Progenitor cell of endocrine pancreas (in vitro differentiated cells): ENCODE measurements at regions not wholly inside any gene's neighbourhood (a gene's known extent, or its start where the extent isn't known, plus 50 kb on each side); places are given as distances from the start of the nearest gene placed in this dataset.

Source experiments
- DNase-seq: peaks from one replicate; pipeline ENCODE4 v3.0.0; 2021; ENCODE audit warnings: low spot score; ENCODE audit not compliant: unreplicated experiment
- H3K27ac Mint-ChIP-seq: 2 replicates; pipeline ENCODE4 v1.8.0; 2021; ENCODE audit warnings: mild to moderate bottlenecking, moderate library complexity, mixed read lengths
- H3K27me3 Mint-ChIP-seq: 2 replicates; pipeline ENCODE4 v1.8.0; 2021; ENCODE audit warnings: mixed read lengths
- H3K36me3 Mint-ChIP-seq: 2 replicates; pipeline ENCODE4 v1.8.0; 2022; ENCODE audit warnings: mixed read lengths; ENCODE audit not compliant: insufficient read depth
- H3K4me1 Mint-ChIP-seq: 2 replicates; pipeline ENCODE4 v1.8.0; 2021; ENCODE audit warnings: low read depth, mixed read lengths
- H3K4me3 Mint-ChIP-seq: 2 replicates; pipeline ENCODE4 v1.8.0; 2021; ENCODE audit warnings: low read depth, mild to moderate bottlenecking, moderate library complexity, mixed read lengths
- H3K9me3 Mint-ChIP-seq: 2 replicates; pipeline ENCODE4 v1.8.0; 2021; ENCODE audit warnings: low read depth, mixed read lengths
- TF ChIP-seq, protein P1 (sequence below): fragments of 200-600 bp; sonication (generic); IDR thresholded peaks from one replicate; pipeline ENCODE4 v1.5.0; 2021; ENCODE audit warnings: antibody characterized with exemption, mild to moderate bottlenecking; ENCODE audit not compliant: unreplicated experiment

DNA sequence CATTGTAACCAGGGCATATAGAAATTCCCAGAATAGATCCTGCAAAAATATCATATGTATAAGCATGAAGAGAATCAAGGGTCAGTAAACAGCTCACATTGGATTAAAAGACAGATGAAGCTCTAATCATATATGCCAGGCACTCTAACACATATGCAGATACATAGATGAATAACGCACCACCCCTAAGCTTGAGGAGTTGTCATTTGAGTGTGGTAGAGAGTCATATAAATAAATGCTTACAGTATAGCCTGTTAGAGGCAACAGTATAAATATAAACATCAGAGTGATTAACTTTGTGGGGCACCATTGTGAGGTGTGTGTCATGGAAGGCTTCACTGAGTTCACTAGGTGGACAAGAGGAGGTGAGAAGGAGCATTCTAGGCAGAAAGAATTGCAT, 346.7 kb upstream of the PRICKLE1 start:
- no peak for DNase-seq
- TF ChIP-seq, protein P1, sequence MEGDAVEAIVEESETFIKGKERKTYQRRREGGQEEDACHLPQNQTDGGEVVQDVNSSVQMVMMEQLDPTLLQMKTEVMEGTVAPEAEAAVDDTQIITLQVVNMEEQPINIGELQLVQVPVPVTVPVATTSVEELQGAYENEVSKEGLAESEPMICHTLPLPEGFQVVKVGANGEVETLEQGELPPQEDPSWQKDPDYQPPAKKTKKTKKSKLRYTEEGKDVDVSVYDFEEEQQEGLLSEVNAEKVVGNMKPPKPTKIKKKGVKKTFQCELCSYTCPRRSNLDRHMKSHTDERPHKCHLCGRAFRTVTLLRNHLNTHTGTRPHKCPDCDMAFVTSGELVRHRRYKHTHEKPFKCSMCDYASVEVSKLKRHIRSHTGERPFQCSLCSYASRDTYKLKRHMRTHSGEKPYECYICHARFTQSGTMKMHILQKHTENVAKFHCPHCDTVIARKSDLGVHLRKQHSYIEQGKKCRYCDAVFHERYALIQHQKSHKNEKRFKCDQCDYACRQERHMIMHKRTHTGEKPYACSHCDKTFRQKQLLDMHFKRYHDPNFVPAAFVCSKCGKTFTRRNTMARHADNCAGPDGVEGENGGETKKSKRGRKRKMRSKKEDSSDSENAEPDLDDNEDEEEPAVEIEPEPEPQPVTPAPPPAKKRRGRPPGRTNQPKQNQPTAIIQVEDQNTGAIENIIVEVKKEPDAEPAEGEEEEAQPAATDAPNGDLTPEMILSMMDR: no peak
- Mint-ChIP-seq H3K27me3 (no peaks in the 10 kb centered on the region), H3K4me1 (no peaks in the 10 kb centered on the region), H3K27ac (no peak overlapping the region), H3K9me3 (peaks cover 20% of the 10 kb centered on the region), H3K36me3 (peaks cover 7% of the 10 kb centered on the region), H3K4me3 (no peak overlapping the region)

DNA sequence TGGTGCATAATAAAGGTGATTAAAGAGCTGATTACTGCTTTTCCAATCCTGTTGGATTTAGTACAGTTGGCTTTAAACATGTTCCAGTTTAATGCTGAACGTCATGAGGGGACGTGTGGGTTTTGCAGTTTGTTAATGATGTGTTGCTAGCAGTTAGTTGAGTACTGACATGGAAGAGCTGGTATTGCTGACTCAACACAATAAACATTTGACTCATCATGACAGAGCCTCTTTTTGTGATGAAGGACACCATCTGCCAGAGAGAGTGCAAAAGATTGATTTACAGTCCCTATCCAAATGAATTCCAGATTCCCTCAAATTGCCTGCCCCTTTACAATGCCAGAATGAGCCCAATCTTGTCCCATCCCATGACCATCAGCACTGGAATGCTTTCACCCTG, 346.2 kb upstream of the PRICKLE1 start:
- no peaks in the 10 kb centered on the region for H3K27me3 Mint-ChIP-seq
- peaks cover 15% of the 10 kb centered on the region for H3K9me3 Mint-ChIP-seq
- no peaks in the 10 kb centered on the region for H3K4me1 Mint-ChIP-seq
- no peak overlapping the region for H3K27ac Mint-ChIP-seq
- H3K4me3 Mint-ChIP-seq: no peak overlapping the region
- no peak for DNase-seq
- TF ChIP-seq, protein P1: no peak
- H3K36me3 Mint-ChIP-seq: peaks cover 7% of the 10 kb centered on the region

DNA sequence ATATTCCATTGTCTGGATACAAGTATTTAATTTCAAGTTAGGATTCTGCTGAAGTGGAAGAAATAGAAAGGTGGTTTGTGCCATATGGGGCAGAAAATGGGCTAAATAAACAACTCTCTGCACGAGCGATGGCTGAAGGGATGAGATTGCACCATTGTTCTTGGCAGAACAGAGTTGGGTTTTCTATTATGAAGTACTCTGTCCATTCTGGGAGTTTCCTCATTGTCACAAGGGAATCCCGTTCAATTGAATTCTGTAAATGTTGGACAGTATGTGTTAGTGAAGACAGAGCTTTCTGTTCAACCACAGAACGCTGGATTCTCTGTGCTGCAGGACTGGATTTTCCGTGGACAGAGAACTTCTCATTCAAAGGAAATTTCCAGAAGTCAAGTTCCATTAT, 345.5 kb upstream of the PRICKLE1 start:
- Mint-ChIP-seq H3K36me3 (peaks cover 4% of the 10 kb centered on the region), H3K27ac (no peak overlapping the region), H3K9me3 (peaks cover 9% of the 10 kb centered on the region), H3K4me3 (no peak overlapping the region), H3K4me1 (no peaks in the 10 kb centered on the region), H3K27me3 (no peaks in the 10 kb centered on the region)
- TF ChIP-seq, protein P1: no peak
- no peak for DNase-seq

DNA sequence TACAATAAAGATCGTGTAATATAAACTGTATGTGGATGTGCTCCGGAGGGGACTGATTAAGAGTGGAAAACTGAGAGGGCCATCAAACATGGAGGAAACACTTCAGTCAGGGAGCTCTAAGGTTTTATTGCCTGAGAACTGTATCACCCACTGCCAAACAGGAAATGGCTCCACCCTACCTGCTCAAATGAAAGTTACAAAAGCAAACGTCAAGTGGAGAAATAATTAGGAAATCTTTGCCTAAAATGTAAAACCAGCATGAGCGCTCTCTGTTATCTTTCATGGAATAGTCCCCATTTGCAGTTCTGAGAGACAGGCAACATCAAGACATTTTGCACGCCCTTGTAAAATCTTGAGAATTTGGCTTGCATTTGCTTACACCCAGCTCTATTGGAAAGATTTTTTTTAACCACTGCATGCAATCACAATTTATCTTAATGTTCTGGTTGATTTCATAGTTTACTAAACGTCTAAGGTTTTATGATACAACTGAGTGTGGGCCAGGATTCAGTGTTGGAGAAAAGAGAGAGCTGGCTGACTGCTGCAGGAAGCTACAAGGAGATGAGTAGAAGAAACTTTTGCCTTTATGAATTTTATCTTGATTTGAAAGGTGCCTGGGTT, 344.0 kb upstream of the PRICKLE1 start:
- Mint-ChIP-seq H3K27ac (no peak overlapping the region), H3K36me3 (no peaks in the 10 kb centered on the region), H3K27me3 (no peaks in the 10 kb centered on the region), H3K4me3 (no peak overlapping the region), H3K9me3 (no peaks in the 10 kb centered on the region), H3K4me1 (peaks cover 8% of the 10 kb centered on the region)
- DNase-seq: no peak
- TF ChIP-seq, protein P1: no peak

DNA sequence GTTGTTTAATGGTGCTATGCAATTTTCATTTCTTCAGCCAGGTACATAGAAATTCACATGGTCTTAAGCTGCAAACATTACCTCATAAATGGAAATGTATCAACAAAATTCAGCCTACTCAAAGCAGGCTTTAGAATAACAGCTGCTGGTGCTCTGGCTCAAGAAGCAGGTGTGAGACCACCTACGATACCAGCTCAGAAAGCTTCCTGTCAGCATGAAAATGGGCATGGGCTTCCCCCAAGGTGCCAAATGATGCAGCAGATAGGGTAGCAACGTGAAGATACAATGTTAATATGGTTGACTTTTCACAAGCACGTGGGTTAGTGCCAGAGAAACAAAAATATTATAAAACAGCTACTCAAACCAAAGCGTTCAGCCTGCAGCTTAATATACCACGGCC, 343.4 kb upstream of the PRICKLE1 start:
- peaks cover 8% of the 10 kb centered on the region for H3K4me1 Mint-ChIP-seq
- H3K36me3 Mint-ChIP-seq: no peaks in the 10 kb centered on the region
- H3K9me3 Mint-ChIP-seq: no peaks in the 10 kb centered on the region
- TF ChIP-seq, protein P1: no peak
- no peak overlapping the region for H3K4me3 Mint-ChIP-seq
- H3K27me3 Mint-ChIP-seq: no peaks in the 10 kb centered on the region
- no peak overlapping the region for H3K27ac Mint-ChIP-seq
- no peak for DNase-seq
